HG02610 (cell line): ENCODE measurements at regions not wholly inside any gene's neighbourhood (a gene's known extent, or its start where the extent isn't known, plus 50 kb on each side); places are given as distances from the start of the nearest gene placed in this dataset.

Experiments used
- ATAC-seq: cut with Tn5 transposase; IDR thresholded peaks from one replicate; pipeline ENCODE4 v1.9.1; 2021; ENCODE audit warnings: mild to moderate bottlenecking, moderate library complexity; ENCODE audit not compliant: unreplicated experiment

DNA sequence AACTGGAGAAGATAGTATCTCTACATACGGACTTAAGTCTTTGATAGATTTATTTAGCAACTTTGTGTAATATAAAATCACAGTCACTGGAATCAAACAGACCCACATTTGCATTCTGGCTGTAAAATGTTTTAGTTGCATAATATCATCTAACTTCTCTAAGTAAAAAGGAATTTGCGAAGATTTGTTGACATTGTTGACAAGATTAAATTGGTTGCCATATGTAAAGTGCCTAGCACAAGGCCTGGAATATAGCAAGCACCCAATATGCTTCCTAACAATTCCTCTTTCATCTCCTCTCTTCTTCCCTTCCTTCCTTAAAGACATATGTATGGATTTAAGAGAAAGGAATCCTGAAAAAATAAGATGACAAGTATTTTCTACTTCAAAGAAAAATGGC lies 295.4 kb upstream of the PPFIA2 start:
- no peak for ATAC-seq

DNA sequence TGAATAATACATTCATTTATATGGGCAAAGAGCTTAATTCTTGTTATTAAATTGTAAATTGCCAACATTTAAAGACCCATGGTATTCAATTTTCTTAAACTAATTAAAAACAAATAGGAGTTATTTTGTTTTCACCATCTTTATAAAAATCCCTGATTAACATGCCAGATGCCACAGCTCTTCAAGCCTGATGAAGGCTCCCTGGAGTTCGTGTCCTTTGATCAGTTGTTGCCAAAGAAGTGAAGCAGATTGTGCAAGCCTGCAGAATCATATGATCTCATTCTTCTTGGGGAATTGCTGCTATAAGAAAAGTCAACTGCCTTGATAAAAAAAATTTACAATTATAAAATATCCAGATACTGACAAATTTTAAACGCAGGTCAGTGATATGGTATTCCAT lies 288.3 kb upstream of the PPFIA2 start:
- ATAC-seq = no peak

DNA sequence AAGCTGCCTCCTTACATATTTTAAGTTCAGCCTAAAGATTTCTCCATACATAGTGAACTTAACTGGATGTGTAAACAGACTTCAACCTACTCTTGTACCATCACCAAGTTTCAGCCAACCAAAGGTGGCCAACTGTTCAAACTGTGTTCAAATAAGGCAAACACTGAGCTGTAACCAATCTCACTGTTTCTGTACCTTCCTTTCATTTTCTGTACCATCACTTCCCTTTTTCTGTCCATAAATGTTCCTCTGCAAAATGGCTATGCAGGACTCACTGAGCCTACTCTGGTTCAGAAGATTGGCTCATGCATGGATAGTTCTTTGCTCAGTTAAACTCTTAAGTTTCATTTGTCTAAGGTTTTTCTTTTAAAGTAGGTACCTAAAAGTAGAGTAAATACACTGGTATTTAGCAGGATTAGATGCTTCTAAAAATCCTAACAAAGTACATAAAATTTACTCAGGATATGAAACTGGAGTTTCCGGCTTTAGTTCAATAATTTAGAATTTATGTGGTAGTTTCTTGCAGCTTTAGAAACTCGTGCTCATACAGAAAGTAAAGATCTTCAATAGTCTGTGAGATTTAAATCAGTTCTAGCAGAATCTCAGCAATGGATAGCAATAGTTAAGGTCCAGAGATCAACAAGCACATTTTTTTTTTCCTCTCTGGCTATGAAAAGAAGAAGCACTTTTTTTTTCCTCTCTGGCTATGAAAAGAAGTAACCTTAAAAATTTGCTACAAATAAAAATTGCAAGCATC lies 282.0 kb upstream of the PPFIA2 start:
- ATAC-seq = no peak

DNA sequence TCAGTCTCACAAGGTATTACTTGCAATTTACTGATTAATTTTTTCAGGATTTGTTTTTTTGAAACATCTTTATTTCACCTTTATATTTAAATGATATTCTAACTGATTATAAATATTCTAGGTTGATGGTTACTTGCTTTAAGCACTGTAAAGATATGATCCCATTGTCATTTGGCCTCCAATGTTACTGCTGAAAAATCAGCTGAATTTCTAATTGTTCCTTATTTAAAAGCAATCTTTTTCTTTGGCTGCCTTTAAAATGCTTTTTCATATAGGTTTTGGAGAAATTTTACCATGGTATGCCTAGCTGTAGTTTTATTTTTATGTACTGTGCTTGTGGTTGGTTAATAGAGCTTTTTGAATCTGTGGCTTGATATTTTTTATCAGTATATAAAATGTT lies 275.6 kb upstream of the PPFIA2 start:
- no peak for ATAC-seq

DNA sequence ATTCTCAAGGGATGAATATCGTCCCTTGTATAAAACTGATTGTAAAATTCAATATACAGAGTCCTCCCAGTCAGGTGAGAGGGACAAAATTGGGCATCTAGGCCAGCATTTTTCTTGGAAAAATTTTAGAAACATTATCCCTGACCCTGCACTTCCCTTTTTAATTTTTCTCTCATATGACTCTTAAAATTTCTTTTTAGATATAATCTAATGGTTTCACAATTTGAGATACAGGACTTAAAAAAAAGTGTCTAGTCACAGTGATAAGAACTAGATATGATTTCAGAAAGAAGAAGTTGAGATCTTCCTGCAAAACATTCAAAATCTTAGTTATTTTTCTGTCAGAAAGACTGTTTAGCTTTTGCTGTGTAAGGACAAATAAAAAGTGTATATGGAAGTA lies 270.8 kb upstream of the PPFIA2 start:
- ATAC-seq = no peak

DNA sequence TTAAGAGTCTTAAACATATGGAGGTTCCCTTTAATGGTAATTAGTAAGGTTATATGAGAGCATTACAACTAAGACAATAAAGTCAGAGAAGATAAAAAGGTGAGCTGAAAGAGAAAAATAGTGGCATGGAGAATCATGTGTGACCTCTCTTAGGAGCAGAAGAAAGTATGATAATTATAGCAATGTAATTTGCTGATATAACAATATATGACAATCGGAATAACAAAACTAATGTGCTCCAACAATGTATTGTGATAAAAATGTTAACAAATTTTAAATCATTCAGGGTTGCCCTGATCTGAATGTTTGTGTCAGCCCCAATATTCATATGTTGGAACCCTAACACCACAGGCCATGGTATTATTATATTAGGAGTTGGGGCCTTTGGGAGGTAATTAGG lies 269.6 kb upstream of the PPFIA2 start:
- no peak for ATAC-seq

DNA sequence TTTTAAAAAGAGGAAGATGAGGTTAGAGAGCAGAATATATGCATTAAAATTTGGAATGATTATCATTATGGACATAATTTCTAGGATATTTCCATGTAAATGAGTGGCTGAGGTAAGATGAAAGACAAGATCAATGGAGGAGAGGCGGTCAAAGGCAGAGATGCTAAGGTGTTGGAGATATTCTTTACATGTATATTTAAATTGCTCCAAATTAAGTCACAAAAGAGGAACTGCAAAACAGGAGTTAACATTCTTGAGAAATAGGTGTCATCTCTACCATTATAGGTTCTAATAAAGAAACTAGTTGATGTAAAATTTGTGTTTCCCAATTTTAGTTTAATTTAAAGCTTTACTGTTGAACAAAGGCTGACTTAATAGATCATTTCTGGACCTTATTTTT lies 268.5 kb upstream of the PPFIA2 start:
- ATAC-seq = no peak

DNA sequence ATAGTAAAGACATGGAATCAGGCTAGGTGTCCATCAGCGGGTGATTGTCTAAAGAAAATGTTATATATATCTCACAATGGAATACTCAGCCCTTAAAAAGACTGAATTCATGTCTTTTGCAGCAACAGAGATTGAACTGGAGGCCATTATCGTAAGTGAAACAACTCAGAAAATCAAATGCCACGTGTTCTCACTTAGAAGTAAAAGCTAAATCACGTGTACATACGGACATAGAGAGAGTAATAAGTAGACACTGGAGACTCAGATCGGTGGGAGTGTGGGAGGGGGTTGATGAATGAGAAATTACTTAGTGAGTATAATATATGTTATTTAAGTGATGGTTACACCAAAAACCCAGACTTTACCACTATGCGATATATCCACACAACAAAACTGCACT lies 266.3 kb upstream of the PPFIA2 start:
- ATAC-seq = no peak

DNA sequence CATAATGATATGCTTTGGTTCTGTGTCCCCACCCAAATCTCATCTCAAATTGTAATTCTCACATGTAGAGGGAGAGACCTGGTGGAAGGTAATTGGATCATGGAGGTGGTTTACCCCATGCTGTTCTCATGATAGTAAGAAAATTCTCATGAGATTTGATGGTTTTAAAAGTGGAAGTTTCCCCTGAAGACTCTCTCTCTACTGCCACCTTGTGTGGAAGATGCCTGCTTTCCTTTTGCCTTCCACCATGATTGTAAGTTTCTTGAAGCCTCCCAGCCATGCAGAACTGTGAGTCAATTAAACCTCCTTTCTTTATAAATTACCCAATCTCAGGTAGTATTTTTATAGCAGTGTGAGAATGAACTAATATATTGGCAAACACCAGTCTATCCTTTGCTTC lies 260.4 kb upstream of the PPFIA2 start:
- ATAC-seq = no peak

DNA sequence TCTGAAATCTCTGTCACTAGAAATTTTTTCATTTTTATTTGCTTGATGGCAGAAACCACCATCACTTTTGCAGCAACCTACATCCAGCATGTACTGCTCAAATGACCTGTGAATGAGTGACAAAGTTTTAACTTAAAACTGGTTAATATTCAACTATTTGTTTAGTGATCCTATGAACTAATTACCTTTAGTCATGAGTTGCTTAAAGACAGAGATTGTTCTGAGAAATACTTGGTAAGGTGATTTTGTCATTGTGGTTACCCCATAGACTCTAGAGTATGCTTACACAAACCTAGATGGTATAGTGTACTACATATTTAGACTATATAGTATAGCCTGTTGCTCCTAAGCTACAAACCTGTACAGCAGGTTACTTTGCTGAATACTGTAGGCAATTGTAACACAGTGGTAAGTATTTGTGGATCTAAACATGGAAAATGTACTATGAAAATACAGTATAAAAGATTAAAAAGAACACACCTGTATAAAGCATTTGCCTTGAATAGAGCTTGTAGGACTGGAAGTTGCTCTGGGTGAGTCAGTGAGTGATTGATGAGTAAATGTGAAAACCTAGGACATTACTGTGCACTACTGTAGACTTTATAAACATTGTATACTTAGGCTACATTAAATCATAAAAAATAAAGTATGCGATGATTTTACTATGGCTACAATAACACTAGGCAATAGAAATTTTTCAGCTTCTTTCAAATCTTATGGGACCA lies 256.6 kb upstream of the PPFIA2 start:
- peak; percentile 73 for ATAC-seq

DNA sequence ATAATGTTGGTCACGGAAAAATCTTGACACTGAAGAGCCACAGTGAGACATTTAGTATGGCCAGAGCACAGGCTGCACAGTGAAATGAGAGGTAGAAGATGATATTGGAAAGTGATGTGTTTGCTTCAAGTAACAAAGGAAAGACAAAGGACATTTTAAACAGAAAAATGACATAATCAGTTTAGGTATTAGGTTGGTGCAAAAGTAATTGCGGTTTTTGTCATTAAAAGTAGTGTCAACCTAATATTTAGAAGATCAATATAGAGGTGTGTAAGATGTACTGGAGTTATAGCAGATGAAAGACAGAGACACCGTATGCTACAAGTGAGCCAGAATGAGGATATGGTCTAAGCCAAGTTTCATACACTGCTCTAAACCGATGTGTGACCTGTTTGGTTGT lies 253.0 kb upstream of the PPFIA2 start:
- ATAC-seq = no peak

DNA sequence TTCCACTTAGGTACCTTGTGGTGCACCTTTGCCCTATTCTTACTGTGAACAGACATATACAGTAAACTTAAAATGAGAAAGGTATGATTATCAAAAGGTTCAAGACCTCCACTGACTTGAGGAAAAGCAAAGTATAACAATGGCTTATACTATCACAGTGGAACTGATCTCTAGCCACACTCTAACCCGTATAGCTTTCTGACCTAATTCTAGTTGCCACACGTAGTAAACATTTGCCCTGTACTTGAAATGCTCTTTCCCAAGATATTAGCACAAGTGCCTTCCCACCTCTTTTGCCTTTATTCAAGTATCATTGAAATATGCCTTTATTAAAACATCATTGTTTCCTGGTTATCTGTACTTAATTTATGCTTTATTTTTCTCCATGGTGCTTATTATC lies 250.4 kb upstream of the PPFIA2 start:
- no peak for ATAC-seq

DNA sequence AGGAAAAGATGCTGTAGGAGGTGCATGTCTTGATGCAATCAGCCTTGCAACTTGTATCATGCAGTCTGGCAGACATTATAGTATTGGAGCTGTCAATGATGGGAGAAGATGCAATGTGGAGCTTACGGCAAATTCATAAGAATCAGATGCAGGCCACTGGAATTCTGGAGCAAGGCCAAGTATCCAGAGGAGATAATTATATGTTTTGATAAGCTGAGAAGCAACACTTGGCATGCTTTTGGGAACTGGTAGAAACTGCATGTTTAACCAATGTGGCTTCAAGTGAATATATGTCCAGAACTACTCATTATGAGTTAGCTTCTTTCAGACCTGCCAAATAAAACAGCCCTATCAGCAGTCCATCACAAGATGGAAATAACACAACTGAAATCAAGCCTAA lies 249.1 kb upstream of the PPFIA2 start:
- ATAC-seq = no peak

DNA sequence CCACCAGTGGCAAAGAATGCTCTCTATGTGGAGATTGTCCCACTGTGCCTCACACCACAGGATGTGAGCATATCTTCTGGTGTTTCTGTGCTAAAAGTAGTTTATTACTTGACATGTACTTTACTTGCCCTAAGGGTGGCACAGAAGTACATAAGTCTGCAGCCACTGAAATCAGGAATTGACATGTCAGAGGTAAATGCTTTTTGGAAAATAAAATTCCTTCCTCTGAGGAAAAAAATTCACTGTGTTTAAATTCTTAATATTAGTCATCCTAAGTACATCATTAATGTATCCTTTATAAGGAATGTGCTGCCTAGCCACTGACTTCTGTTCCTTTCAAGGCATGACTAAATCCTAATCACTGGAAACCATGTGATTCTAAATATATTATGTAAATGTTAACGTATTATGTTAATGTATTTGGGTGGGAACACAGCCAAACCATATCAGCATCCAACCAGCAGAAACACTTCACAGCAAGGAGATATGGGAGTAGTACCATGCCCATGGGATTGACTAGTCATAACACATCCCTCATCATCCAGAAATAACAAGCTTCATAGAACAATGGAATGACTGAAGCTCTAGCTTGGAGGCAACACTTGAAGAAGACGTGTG lies 239.7 kb upstream of the PPFIA2 start:
- ATAC-seq = no peak

DNA sequence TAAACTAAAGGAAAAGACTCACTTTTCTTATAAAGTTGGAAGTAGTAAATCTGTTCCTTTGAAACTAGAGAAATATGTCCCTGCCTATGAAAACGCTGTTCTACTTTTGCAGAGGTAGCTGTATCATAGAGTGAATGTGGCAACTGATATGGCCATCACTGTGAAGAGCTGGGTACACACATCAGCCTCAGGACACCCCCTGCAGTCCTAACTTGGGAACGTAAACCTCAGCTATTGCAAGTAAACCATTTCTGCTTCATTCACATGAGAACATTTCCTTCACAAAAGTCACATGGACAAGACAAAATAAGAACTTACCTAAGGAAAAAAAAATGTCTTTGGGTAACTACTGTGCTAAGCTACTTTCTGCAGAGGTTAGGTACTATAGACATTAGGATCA lies 233.3 kb upstream of the PPFIA2 start:
- ATAC-seq = no peak

DNA sequence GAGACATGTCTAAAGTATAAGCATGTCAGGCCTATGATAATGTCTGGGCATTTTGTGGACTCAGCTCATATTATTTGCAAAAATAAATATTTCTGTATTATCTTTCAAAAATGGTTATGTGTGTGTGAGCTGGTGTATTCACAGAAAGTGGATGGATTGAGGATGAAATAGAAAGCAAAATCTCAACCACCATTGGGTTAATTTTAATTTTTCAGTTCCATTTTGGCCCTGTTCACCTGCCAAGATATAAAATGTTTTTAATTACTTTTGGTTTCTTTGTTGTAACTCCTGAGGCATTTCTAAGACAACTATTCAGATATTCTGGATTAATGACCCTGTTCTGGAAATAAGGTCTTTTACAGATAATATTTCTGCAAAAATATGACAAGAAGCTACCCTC lies 232.7 kb upstream of the PPFIA2 start:
- no peak for ATAC-seq

DNA sequence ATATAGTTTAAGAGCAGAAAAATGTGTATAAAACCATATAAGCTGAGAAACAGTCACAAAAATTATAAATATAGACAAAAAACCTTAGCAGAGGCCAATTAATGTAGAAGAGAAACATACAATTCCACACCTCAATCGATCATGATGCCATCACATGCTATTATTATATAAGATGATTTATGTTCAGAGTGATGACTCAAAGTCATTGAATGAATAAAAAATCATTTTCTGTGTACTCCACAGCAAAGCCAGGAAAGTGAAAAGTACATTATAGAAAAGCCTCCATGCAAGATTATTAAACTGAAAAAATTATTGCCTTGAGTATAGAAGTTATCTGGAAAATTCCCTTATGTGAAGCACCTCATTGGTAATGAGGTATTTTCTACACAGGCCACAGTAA lies 229.2 kb upstream of the PPFIA2 start:
- ATAC-seq = no peak

DNA sequence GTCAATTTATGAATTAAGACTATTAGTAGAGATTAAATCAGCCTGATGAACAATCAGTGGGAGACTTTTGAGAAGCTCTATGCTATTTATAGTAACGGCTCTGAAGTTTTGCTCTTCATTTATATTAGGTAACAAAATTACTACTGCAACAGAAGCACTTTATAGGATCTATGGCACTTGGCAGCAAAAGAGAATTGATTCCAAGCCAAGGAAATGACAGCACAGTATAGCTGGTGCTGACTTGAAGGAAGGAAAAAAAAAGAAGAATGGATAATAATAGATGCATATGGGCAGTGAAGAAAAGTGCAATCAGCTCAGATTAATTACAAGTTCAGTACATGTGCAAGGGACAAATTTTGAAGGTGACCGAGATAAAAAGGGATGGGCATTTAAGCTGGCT lies 228.2 kb upstream of the PPFIA2 start:
- ATAC-seq = no peak

DNA sequence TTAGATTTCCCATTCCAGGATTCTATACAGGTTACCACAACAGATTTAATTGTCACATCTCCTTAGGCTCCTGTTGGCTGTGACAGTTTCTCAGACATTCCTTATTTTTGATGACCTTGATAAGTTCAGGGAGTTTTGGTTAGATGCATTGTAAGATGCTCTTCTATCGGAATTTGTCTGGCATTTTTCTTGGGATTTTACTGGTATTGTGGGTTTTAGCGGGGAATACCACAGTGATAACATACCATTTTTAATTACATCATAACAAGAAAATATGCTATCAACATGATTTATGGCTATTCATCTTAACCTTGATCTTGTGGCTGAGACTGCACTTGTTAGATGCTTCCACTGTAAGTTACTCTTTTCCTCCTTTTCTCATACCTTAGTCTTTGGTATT lies 217.5 kb upstream of the PPFIA2 start:
- ATAC-seq = no peak

DNA sequence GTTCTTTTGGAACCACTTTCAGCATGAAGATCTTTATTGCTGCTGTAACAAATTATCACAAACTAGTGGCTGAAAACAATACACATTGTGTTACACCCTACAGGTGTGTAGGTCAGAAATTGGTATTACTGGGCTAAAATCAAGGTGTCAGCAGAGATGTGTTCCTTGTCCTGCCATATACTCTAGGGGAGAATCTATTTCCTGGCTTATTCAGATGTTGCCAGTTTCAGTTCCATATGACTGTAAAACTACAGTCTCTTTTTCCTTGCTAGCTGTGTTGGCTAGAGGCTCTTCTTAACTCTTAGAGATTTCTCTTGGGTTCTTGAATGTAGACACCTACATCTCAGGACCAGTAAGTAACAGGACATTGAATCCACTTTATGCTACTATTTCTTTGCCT lies 215.6 kb upstream of the PPFIA2 start:
- no peak for ATAC-seq

DNA sequence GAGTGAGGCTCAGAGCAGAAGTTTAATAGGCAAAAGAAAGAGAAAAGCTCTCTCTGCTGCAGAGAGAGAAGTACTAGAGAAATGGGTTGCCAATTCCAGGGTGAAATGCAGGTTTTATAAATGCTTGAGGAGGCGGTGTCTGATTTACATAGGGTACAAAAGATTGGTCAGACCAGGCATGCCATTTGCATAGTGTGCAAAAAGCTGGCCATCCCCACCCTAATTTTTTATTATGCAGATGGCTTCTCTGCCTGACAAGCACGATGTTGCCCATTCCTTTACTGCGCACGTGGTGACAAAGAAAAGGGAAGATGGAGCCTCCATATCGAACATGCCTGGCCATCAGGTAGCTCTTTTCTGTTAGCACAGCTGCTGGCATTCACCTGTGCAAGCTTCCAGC lies 209.3 kb upstream of the PPFIA2 start:
- no peak for ATAC-seq

DNA sequence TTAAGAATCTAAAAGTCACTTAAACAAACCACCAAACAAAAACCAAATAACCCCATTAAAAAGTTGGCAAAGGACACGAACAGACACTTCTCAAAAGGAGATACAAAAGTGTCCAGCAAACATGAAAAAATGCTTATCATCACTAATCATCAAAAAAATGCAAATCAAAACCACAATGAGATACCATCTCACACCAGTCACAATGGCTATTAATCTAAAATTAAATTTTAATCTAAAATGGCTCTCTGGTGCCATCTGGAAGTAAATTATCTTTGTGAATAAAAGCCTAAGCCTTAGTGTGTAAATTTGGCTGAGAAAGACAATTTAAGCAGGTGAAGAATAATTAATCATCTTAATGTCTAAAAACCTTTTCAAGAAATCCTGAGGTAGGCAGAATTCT lies 204.5 kb upstream of the PPFIA2 start:
- no peak for ATAC-seq
